CD14-positive monocyte (primary cell): ENCODE measurements at regions not wholly inside any gene's neighbourhood (a gene's known extent, or its start where the extent isn't known, plus 50 kb on each side); places are given as distances from the start of the nearest gene placed in this dataset.
"Not testable (repeated sequence)": the region's sequence is repeated elsewhere in the genome, so short reads cannot be mapped to it uniquely, and the experiment has no call there.

ENCODE experiments used
- DNase-seq, 3 donors: peaks; one replicate each; pipeline ENCODE4 v3.0.0-alpha.2; 2011 to 2022
- H2AFZ ChIP-seq: 2 replicates; pipeline ENCODE4 v1.6.0; 2012; ENCODE audit warnings: mild to moderate bottlenecking, low read depth, low read length, inconsistent platforms; ENCODE audit not compliant: insufficient read depth, poor library complexity, severe bottlenecking
- H3K27ac ChIP-seq, 2 donors: 1 replicate in 1 of 2; 2 replicates in 1 of 2; pipeline ENCODE4 v1.5.1; 2012 to 2013; ENCODE audit warnings: low read length in 2 of 2, control low read depth in 1 of 2, inconsistent platforms in 1 of 2, low read depth in 1 of 2, mild to moderate bottlenecking in 1 of 2
- H3K27me3 ChIP-seq, 2 donors: one replicate each; pipeline versions ENCODE4 v1.6.0 to v1.6.1; 2011 to 2013; ENCODE audit warnings: low read length in 2 of 2; ENCODE audit not compliant: control insufficient read depth in 2 of 2, insufficient read depth in 2 of 2
- H3K36me3 ChIP-seq, 2 donors: replicated peaks in 1 of 2; 1 replicate in 1 of 2; 2 replicates in 1 of 2; pipeline versions ENCODE4 v1.5.1 to v1.6.1; 2012 to 2013; ENCODE audit warnings: low read length in 2 of 2, control low read depth in 1 of 2, inconsistent platforms in 1 of 2, mild to moderate bottlenecking in 1 of 2; ENCODE audit not compliant: insufficient read depth in 2 of 2, control insufficient read depth in 1 of 2
- H3K4me1 ChIP-seq, 2 donors: 1 replicate in 1 of 2; 2 replicates in 1 of 2; pipeline versions ENCODE4 v1.5.1 to v1.6.1; 2012 to 2013; ENCODE audit warnings: low read length in 2 of 2, control low read depth in 1 of 2, inconsistent platforms in 1 of 2, mild to moderate bottlenecking in 1 of 2, moderate library complexity in 1 of 2; ENCODE audit not compliant: insufficient read depth in 2 of 2, control insufficient read depth in 1 of 2
- H3K4me2 ChIP-seq: replicated peaks from 2 replicates; pipeline ENCODE3; 2012; ENCODE audit warnings: low read length, moderate library complexity, mild to moderate bottlenecking; ENCODE audit not compliant: poor library complexity, severe bottlenecking; ENCODE audit errors: extremely low read depth
- H3K4me3 ChIP-seq, 3 experiments: fragments of 200-600 bp in 1 of 3; sonication (generic) in 1 of 3; replicated peaks in 1 of 3; 1 replicate in 2 of 3; 2 replicates in 1 of 3; pipeline ENCODE4 v1.5.1; 2011 to 2013; ENCODE audit warnings: low read length in 3 of 3, mild to moderate bottlenecking in 3 of 3, control low read depth in 2 of 3, low read depth in 2 of 3, inconsistent platforms in 1 of 3, moderate library complexity in 1 of 3
- H3K79me2 ChIP-seq: 2 replicates; pipeline ENCODE4 v1.6.0; 2012; ENCODE audit warnings: mild to moderate bottlenecking, control low read depth, inconsistent platforms, low read length, moderate library complexity; ENCODE audit not compliant: insufficient read depth
- H3K9ac ChIP-seq: 2 replicates; pipeline ENCODE4 v1.6.0; 2017; ENCODE audit warnings: low read length, mild to moderate bottlenecking; ENCODE audit not compliant: insufficient read depth, poor library complexity, severe bottlenecking
- H3K9me3 ChIP-seq, 2 donors: replicated peaks in 1 of 2; 1 replicate in 1 of 2; 2 replicates in 1 of 2; pipeline versions ENCODE4 v1.5.1 to v1.6.1; 2012 to 2013; ENCODE audit warnings: low read length in 2 of 2, control low read depth in 1 of 2; ENCODE audit not compliant: control insufficient read depth in 1 of 2, insufficient read depth in 1 of 2
- H4K20me1 ChIP-seq: 2 replicates; pipeline ENCODE4 v1.6.0; 2012; ENCODE audit warnings: mild to moderate bottlenecking, low read length, control low read depth, moderate library complexity; ENCODE audit not compliant: insufficient read depth
- H3K27ac Mint-ChIP-seq, 7 donors: one replicate each; pipeline ENCODE4 v1.8.0; 2020; ENCODE audit warnings: mild to moderate bottlenecking in 7 of 7, mixed read lengths in 7 of 7, moderate library complexity in 6 of 7, inconsistent platforms in 2 of 7
- H3K27me3 Mint-ChIP-seq, 3 donors: one replicate each; pipeline ENCODE4 v1.8.0; 2021 to 2022; ENCODE audit warnings: low read depth in 3 of 3, mild to moderate bottlenecking in 3 of 3, mixed read lengths in 3 of 3, moderate library complexity in 3 of 3, inconsistent platforms in 1 of 3
- H3K36me3 Mint-ChIP-seq, 2 donors: one replicate each; pipeline ENCODE4 v1.8.0; 2020; ENCODE audit warnings: mixed read lengths in 2 of 2, inconsistent platforms in 1 of 2, mild to moderate bottlenecking in 1 of 2
- H3K4me1 Mint-ChIP-seq: one replicate; pipeline ENCODE4 v1.8.0; 2020; ENCODE audit warnings: mild to moderate bottlenecking, mixed read lengths
- H3K4me3 Mint-ChIP-seq, 2 donors: one replicate each; pipeline ENCODE4 v1.8.0; 2020; ENCODE audit warnings: mild to moderate bottlenecking in 2 of 2, mixed read lengths in 2 of 2, moderate library complexity in 1 of 2
- H3K9me3 Mint-ChIP-seq, 7 donors: one replicate each; pipeline ENCODE4 v1.8.0; 2020 to 2022; ENCODE audit warnings: mixed read lengths in 7 of 7, mild to moderate bottlenecking in 6 of 7, moderate library complexity in 6 of 7, inconsistent platforms in 2 of 7
- CTCF ChIP-seq: fragments of 200-600 bp; IDR thresholded peaks from one replicate; pipeline ENCODE4 v1.8.0; 2022; ENCODE audit warnings: antibody characterized with exemption, mild to moderate bottlenecking
- WGBS: methylation state at CpG from one replicate; pipeline ENCODE4 v1.1.5; 2013; ENCODE audit warnings: missing lambda C conversion rate; ENCODE audit not compliant: insufficient coverage; 5-methylcytosine and 5-hydroxymethylcytosine counted together
- intact Hi-C, 2 donors: fragments of 100-400 bp; cut with micrococcal nuclease; formaldehyde crosslinking; loops; one replicate each; pipeline versions ENCODE4 v1.15.0 to v1.15.1; 2023

- Histone ChIP-seq H2AFZ (no peak overlapping the region), H3K4me2 (no peak overlapping the region), H3K36me3 (no peaks in the 10 kb centered on the region), H3K27me3 (no peaks in the 10 kb centered on the region), H3K9me3 (peaks cover 5 to 11% of the 10 kb centered on the region in 2 donors), H3K79me2 (no peaks in the 10 kb centered on the region), H4K20me1 (no peaks in the 10 kb centered on the region), H3K27ac (no peak overlapping the region), H3K4me1 (no peaks in the 10 kb centered on the region), H3K9ac (no peak overlapping the region), H3K4me3 (no peak overlapping the region)
- no peak overlapping the region for H3K4me3 Mint-ChIP-seq
- no peak for TF ChIP-seq CTCF
- no peak overlapping the region for H3K27ac Mint-ChIP-seq
- peaks cover 4 to 15% (median 10%) of the 10 kb centered on the region in 7 donors for H3K9me3 Mint-ChIP-seq
- H3K27me3 Mint-ChIP-seq: peaks cover 3 to 6% (median 5%) of the 10 kb centered on the region in 3 donors
- intact Hi-C loops: no loop called here
- no peak for DNase-seq
- H3K4me1 Mint-ChIP-seq: no peaks in the 10 kb centered on the region
- H3K36me3 Mint-ChIP-seq: no peaks in the 10 kb centered on the region
- 69% methylated on average over 7 of the region's 9 CpGs for WGBS
Measured at GRCh38 chr4:3599951-3600350, 67.7 kb upstream of the LRPAP1 start.

- Histone ChIP-seq H3K79me2 (no peaks in the 10 kb centered on the region), H3K9ac (no peak overlapping the region), H4K20me1 (no peaks in the 10 kb centered on the region), H3K36me3 (no peaks in the 10 kb centered on the region), H3K4me3 (no peak overlapping the region), H2AFZ (no peak overlapping the region), H3K4me1 (no peaks in the 10 kb centered on the region), H3K27ac (no peak overlapping the region), H3K27me3 (no peaks in the 10 kb centered on the region), H3K9me3 (peaks cover 5 to 11% of the 10 kb centered on the region in 2 donors), H3K4me2 (no peak overlapping the region)
- over 99% methylated on average over 8 of the region's 8 CpGs for WGBS
- Mint-ChIP-seq H3K27ac (no peak overlapping the region), H3K9me3 (peaks cover 4 to 15% (median 10%) of the 10 kb centered on the region in 7 donors), H3K4me3 (no peak overlapping the region), H3K27me3 (peaks cover 5 to 9% (median 7%) of the 10 kb centered on the region in 3 donors), H3K36me3 (no peaks in the 10 kb centered on the region), H3K4me1 (no peaks in the 10 kb centered on the region)
- TF ChIP-seq CTCF: no peak
- no peak for DNase-seq
- intact Hi-C loops: no loop called here
Measured at GRCh38 chr4:3598695-3599227, 66.5 kb upstream of the LRPAP1 start.

GRCh38 chr4:3597896-3598505, 65.8 kb upstream of the LRPAP1 start:
- H3K27ac ChIP-seq, H3K36me3 Mint-ChIP-seq, H2AFZ ChIP-seq, DNase-seq, intact Hi-C loops, H3K4me3 ChIP-seq, H3K27me3 ChIP-seq, H3K4me1 Mint-ChIP-seq, H3K27ac Mint-ChIP-seq, H3K36me3 ChIP-seq, H3K4me3 Mint-ChIP-seq, H3K4me1 ChIP-seq, H3K4me2 ChIP-seq, H3K9ac ChIP-seq, H3K79me2 ChIP-seq, H4K20me1 ChIP-seq, H3K27me3 Mint-ChIP-seq: not testable (repeated sequence)
- H3K9me3 Mint-ChIP-seq: peaks cover 4 to 15% (median 10%) of the 10 kb centered on the region in 7 donors
- peaks cover 5 to 11% of the 10 kb centered on the region in 2 donors for H3K9me3 ChIP-seq
- 96% methylated on average over 8 of the region's 13 CpGs for WGBS
